Ovary (tissue), 3 donors: ENCODE measurements at regions not wholly inside any gene's neighbourhood (a gene's known extent, or its start where the extent isn't known, plus 50 kb on each side); places are given as distances from the start of the nearest gene placed in this dataset.

Experiments used
- EP300 ChIP-seq: sonication (generic); formaldehyde crosslinking; IDR thresholded peaks from one replicate; pipeline ENCODE4 v1.6.1; 2017; ENCODE audit warnings: antibody characterized with exemption
- POLR2A ChIP-seq: fragments of 450-650 bp; IDR thresholded peaks from one replicate; pipeline ENCODE4 v1.6.1; 2017; ENCODE audit warnings: antibody characterized with exemption, mild to moderate bottlenecking, moderate library complexity
- TF ChIP-seq, protein P1 (sequence below), 3 donors: fragments of 450-650 bp in 2 of 3; fragments of 200-600 bp in 1 of 3; IDR thresholded peaks; one replicate each; pipeline versions ENCODE4 v1.5.1 to v1.8.0; 2016 to 2022; ENCODE audit warnings: antibody characterized with exemption in 3 of 3, mild to moderate bottlenecking in 1 of 3
- donor health status: DM: no; HTN: no; CAD: no.

DNA sequence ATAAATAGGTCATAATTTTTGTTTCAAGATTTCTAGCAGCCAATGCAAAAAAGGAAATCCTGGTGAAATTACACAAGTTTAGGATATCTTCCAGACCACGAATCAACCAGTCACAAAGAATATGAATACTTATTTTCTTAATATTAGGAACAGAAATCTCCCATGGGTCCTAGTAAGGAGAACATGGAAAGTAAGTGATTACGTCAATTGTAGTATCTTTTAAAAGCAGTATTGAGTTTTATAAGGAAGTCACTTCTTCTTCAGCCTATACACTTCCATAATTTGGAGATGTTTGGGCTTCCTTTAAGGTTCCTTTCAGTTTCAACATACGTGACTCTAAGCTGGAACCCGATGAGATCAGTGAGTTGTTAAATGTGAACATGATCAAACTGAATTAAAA lies 534.5 kb downstream of the USP25 start:
- no peak for TF ChIP-seq POLR2A
- TF ChIP-seq, protein P1, sequence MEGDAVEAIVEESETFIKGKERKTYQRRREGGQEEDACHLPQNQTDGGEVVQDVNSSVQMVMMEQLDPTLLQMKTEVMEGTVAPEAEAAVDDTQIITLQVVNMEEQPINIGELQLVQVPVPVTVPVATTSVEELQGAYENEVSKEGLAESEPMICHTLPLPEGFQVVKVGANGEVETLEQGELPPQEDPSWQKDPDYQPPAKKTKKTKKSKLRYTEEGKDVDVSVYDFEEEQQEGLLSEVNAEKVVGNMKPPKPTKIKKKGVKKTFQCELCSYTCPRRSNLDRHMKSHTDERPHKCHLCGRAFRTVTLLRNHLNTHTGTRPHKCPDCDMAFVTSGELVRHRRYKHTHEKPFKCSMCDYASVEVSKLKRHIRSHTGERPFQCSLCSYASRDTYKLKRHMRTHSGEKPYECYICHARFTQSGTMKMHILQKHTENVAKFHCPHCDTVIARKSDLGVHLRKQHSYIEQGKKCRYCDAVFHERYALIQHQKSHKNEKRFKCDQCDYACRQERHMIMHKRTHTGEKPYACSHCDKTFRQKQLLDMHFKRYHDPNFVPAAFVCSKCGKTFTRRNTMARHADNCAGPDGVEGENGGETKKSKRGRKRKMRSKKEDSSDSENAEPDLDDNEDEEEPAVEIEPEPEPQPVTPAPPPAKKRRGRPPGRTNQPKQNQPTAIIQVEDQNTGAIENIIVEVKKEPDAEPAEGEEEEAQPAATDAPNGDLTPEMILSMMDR (IDR thresholded peaks at IDR 0.05): no peak
- no peak for TF ChIP-seq EP300
